Chondrocyte (in vitro differentiated cells): ENCODE measurements at regions not wholly inside any gene's neighbourhood (a gene's known extent, or its start where the extent isn't known, plus 50 kb on each side); places are given as distances from the start of the nearest gene placed in this dataset.
A peak's percentile ranks its signal among the peaks of the same experiment; 100 is the strongest.

ENCODE experiments used
- DNase-seq: peaks from one replicate; pipeline ENCODE4 v3.0.0; 2021; ENCODE audit warnings: mixed read lengths, low spot score
- H3K27ac Mint-ChIP-seq: one replicate; pipeline ENCODE4 v1.8.0; 2021; ENCODE audit warnings: mild to moderate bottlenecking, moderate library complexity, mixed read lengths; ENCODE audit not compliant: unreplicated experiment
- H3K27me3 Mint-ChIP-seq: 2 replicates; pipeline ENCODE4 v1.8.0; 2021; ENCODE audit warnings: low read depth, mixed read lengths
- H3K36me3 Mint-ChIP-seq: 2 replicates; pipeline ENCODE4 v1.8.0; 2021; ENCODE audit warnings: low read depth, mixed read lengths
- H3K4me1 Mint-ChIP-seq: 2 replicates; pipeline ENCODE4 v1.8.0; 2021; ENCODE audit warnings: low read depth, mild to moderate bottlenecking, mixed read lengths
- H3K4me3 Mint-ChIP-seq: one replicate; pipeline ENCODE4 v1.8.0; 2021; ENCODE audit warnings: mild to moderate bottlenecking, moderate library complexity, mixed read lengths; ENCODE audit not compliant: unreplicated experiment
- H3K9me3 Mint-ChIP-seq: 2 replicates; pipeline ENCODE4 v1.8.0; 2021; ENCODE audit warnings: low read depth, mixed read lengths
- TF ChIP-seq, protein P1 (sequence below): fragments of 200-600 bp; sonication (generic); IDR thresholded peaks from 2 replicates; pipeline ENCODE4 v1.5.0; 2021; ENCODE audit warnings: antibody characterized with exemption, mild to moderate bottlenecking, moderate library complexity

- peak; percentile 79 for DNase-seq
Observed at GRCh38 chr11:23403210-23404185, 543.2 kb upstream of the CCDC179 start.

GRCh38 chr11:23404225-23405160, 544.2 kb upstream of the CCDC179 start:
- no peaks in the 10 kb centered on the region for H3K4me1 Mint-ChIP-seq
- no peak overlapping the region for H3K4me3 Mint-ChIP-seq
- H3K27me3 Mint-ChIP-seq, result peaks cover 2% of the 10 kb centered on the region
- H3K36me3 Mint-ChIP-seq, result peaks cover 2% of the 10 kb centered on the region
- peak; percentile 72 for DNase-seq
- H3K27ac Mint-ChIP-seq, result no peak overlapping the region
- TF ChIP-seq, protein P1, sequence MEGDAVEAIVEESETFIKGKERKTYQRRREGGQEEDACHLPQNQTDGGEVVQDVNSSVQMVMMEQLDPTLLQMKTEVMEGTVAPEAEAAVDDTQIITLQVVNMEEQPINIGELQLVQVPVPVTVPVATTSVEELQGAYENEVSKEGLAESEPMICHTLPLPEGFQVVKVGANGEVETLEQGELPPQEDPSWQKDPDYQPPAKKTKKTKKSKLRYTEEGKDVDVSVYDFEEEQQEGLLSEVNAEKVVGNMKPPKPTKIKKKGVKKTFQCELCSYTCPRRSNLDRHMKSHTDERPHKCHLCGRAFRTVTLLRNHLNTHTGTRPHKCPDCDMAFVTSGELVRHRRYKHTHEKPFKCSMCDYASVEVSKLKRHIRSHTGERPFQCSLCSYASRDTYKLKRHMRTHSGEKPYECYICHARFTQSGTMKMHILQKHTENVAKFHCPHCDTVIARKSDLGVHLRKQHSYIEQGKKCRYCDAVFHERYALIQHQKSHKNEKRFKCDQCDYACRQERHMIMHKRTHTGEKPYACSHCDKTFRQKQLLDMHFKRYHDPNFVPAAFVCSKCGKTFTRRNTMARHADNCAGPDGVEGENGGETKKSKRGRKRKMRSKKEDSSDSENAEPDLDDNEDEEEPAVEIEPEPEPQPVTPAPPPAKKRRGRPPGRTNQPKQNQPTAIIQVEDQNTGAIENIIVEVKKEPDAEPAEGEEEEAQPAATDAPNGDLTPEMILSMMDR, result no peak
- H3K9me3 Mint-ChIP-seq, result peaks cover 12% of the 10 kb centered on the region

More at GRCh38 chr11:23403210-23404185, 543.2 kb upstream of the CCDC179 start:
- Mint-ChIP-seq H3K36me3 (no peaks in the 10 kb centered on the region), H3K27ac (no peak overlapping the region), H3K9me3 (peaks cover 7% of the 10 kb centered on the region), H3K4me3 (no peak overlapping the region), H3K4me1 (no peaks in the 10 kb centered on the region), H3K27me3 (peaks cover 2% of the 10 kb centered on the region)
- TF ChIP-seq, protein P1, result no peak

DNA sequence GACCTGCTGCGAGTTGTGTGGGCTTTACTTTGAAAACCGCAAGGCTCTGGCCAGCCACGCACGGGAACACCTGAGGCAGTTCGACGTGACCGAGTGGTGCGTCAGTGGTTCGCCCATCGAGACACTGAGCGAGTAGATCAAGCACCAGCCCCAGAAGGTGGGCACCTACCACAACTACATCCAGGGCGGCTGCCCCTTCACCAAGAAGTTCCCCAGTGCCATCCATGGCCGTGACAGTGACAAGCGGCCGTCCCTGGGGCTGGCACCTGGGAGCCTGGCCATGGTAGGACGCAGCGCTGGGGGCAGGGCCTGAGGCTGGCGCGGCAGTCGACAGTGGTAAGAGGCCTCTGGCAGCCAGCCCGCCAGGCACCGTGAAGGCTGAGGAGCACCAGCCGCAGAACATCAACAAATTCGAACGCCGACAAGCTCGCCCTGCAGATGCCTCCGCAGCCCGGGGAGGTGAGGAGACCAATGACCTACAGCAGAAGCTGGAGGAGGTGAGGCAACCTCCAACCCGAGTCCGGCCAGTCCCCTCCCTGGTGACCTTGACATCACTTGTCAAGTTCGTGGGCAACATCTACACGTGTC, 545.2 kb upstream of the CCDC179 start:
- H3K36me3 Mint-ChIP-seq, result peaks cover 4% of the 10 kb centered on the region
- H3K4me1 Mint-ChIP-seq, result no peaks in the 10 kb centered on the region
- peaks cover 19% of the 10 kb centered on the region for H3K9me3 Mint-ChIP-seq
- TF ChIP-seq, protein P1, result no peak
- no peak overlapping the region for H3K4me3 Mint-ChIP-seq
- peak; percentile 84 for DNase-seq
- H3K27me3 Mint-ChIP-seq, result no peaks in the 10 kb centered on the region
- no peak overlapping the region for H3K27ac Mint-ChIP-seq

GRCh38 chr11:23406131-23406819, 546.0 kb upstream of the CCDC179 start:
- Mint-ChIP-seq H3K36me3 (peaks cover 11% of the 10 kb centered on the region), H3K27ac (no peak overlapping the region), H3K4me1 (no peaks in the 10 kb centered on the region), H3K27me3 (no peaks in the 10 kb centered on the region), H3K9me3 (peaks cover 27% of the 10 kb centered on the region), H3K4me3 (no peak overlapping the region)
- TF ChIP-seq, protein P1, result no peak
- DNase-seq, result no peak
